Keratinocyte (primary cell): ENCODE measurements at regions not wholly inside any gene's neighbourhood (a gene's known extent, or its start where the extent isn't known, plus 50 kb on each side); places are given as distances from the start of the nearest gene placed in this dataset.
"Not testable (repeated sequence)": the region's sequence is repeated elsewhere in the genome, so short reads cannot be mapped to it uniquely, and the experiment has no call there.

ENCODE experiments used
- DNase-seq: peaks from one replicate; pipeline ENCODE4 v3.0.0-alpha.2; 2011; ENCODE audit warnings: low read depth, missing footprints, low spot score
- FAIRE-seq: peaks from 2 replicates; lab custom pipeline; 2011; peaks lifted over from hg19 to GRCh38; lab: Jason Lieb, UNC
- H2AFZ ChIP-seq: 2 replicates; pipeline ENCODE4 v1.6.0; 2012; ENCODE audit warnings: low read length, control low read depth, inconsistent platforms; ENCODE audit not compliant: control insufficient read depth
- H3K27ac ChIP-seq: 2 replicates; pipeline ENCODE4 v1.5.1; 2011; ENCODE audit warnings: low read length; ENCODE audit not compliant: control insufficient read depth, insufficient read depth
- H3K27me3 ChIP-seq: 3 replicates; pipeline ENCODE4 v1.6.0; 2011; ENCODE audit warnings: low read length; ENCODE audit not compliant: control insufficient read depth, insufficient read depth; ENCODE audit errors: extremely low read depth
- H3K36me3 ChIP-seq, 2 experiments: 2 replicates in 1 of 2; 3 replicates in 1 of 2; pipeline ENCODE4 v1.5.1; 2011; ENCODE audit warnings: low read length in 2 of 2, mild to moderate bottlenecking in 1 of 2; ENCODE audit not compliant: control insufficient read depth in 2 of 2, insufficient read depth in 2 of 2; ENCODE audit errors: extremely low read depth in 1 of 2
- H3K4me1 ChIP-seq: 3 replicates; pipeline ENCODE4 v1.5.1; 2011; ENCODE audit warnings: low read length; ENCODE audit not compliant: control insufficient read depth, insufficient read depth; ENCODE audit errors: extremely low read depth
- H3K4me2 ChIP-seq: 3 replicates; pipeline ENCODE4 v1.6.0; 2011; ENCODE audit warnings: low read depth, low read length; ENCODE audit not compliant: control insufficient read depth, insufficient read depth; ENCODE audit errors: extremely low read depth
- H3K4me3 ChIP-seq, 3 experiments: fragments of 200-600 bp in 1 of 3; sonication (generic) in 1 of 3; 2 replicates in 2 of 3; 3 replicates in 1 of 3; pipeline ENCODE4 v1.5.1; 2011 to 2016; ENCODE audit warnings: low read length in 3 of 3, mild to moderate bottlenecking in 3 of 3, control low read depth in 2 of 3, inconsistent platforms in 1 of 3, low read depth in 1 of 3, mixed read lengths in 1 of 3, mixed run types in 1 of 3, moderate library complexity in 1 of 3; ENCODE audit not compliant: control insufficient read depth in 2 of 3, insufficient read depth in 2 of 3; ENCODE audit errors: extremely low read depth in 1 of 3
- H3K79me2 ChIP-seq: 2 replicates; pipeline ENCODE4 v1.6.0; 2012; ENCODE audit warnings: low read length; ENCODE audit not compliant: control insufficient read depth, insufficient read depth
- H3K9ac ChIP-seq: 3 replicates; pipeline ENCODE4 v1.6.0; 2011; ENCODE audit warnings: low read length; ENCODE audit not compliant: control insufficient read depth, insufficient read depth; ENCODE audit errors: extremely low read depth
- H3K9me1 ChIP-seq: 3 replicates; pipeline ENCODE4 v1.6.0; 2011; ENCODE audit warnings: low read length; ENCODE audit not compliant: control insufficient read depth, insufficient read depth; ENCODE audit errors: extremely low read depth
- H3K9me3 ChIP-seq: 2 replicates; pipeline ENCODE4 v1.5.1; 2012; ENCODE audit warnings: low read depth, low read length; ENCODE audit not compliant: control insufficient read depth
- H4K20me1 ChIP-seq: 3 replicates; pipeline ENCODE4 v1.6.0; 2011; ENCODE audit warnings: low read length; ENCODE audit not compliant: control insufficient read depth, insufficient read depth; ENCODE audit errors: extremely low read depth
- EZH2 ChIP-seq: IDR thresholded peaks from one replicate; pipeline ENCODE4 v1.6.1; 2012; ENCODE audit warnings: inconsistent platforms, mild to moderate bottlenecking, low read length, moderate library complexity
- dilution Hi-C: fragments of 300-500 bp; cut with MboI; formaldehyde crosslinking; loops from one replicate; pipeline ENCODE4 v1.7.0; 2020; ENCODE audit warnings: low sequenced_read_pairs; ENCODE audit not compliant: extremely low pct_ligation_motif_present
- TF ChIP-seq, protein P1 (sequence below), 3 experiments: IDR thresholded peaks in 1 of 3; conservative IDR thresholded peaks in 1 of 3; optimal IDR thresholded peaks in 1 of 3; 2 replicates in 2 of 3; 3 replicates in 1 of 3; pipeline versions ENCODE3 to v1.5.1; 2011; ENCODE audit warnings: low read length in 3 of 3, mild to moderate bottlenecking in 3 of 3, moderate library complexity in 2 of 3, control low read depth in 1 of 3, inconsistent platforms in 1 of 3; ENCODE audit not compliant: insufficient read depth in 2 of 3; ENCODE audit errors: extremely low read depth in 1 of 3

DNA sequence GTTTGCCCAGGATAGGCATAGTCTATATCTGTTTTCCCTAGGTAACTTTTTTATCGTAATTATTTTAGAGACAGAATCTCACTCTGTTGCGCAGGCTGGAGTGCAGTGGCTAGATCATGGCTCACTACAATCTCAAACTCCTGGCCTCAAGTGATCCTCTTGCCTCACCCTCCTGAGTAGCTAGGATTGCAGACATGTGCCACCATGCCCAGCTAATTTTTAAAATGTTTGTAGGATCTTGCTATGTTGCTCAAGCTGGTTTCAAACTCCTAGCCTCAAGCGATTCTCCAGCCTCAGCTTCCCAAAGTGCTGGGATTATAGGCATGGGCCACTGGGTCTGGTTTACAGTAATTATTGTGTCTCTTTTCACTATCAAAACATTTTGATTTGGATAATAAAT lies 58.6 kb upstream of the SOX13 start:
- no peaks in the 10 kb centered on the region for H3K79me2 ChIP-seq
- H3K4me1 ChIP-seq = no peaks in the 10 kb centered on the region
- H3K4me2 ChIP-seq = no peak overlapping the region
- no peak overlapping the region for H3K4me3 ChIP-seq
- H2AFZ ChIP-seq = no peak overlapping the region
- no peaks in the 10 kb centered on the region for H4K20me1 ChIP-seq
- TF ChIP-seq, protein P1, sequence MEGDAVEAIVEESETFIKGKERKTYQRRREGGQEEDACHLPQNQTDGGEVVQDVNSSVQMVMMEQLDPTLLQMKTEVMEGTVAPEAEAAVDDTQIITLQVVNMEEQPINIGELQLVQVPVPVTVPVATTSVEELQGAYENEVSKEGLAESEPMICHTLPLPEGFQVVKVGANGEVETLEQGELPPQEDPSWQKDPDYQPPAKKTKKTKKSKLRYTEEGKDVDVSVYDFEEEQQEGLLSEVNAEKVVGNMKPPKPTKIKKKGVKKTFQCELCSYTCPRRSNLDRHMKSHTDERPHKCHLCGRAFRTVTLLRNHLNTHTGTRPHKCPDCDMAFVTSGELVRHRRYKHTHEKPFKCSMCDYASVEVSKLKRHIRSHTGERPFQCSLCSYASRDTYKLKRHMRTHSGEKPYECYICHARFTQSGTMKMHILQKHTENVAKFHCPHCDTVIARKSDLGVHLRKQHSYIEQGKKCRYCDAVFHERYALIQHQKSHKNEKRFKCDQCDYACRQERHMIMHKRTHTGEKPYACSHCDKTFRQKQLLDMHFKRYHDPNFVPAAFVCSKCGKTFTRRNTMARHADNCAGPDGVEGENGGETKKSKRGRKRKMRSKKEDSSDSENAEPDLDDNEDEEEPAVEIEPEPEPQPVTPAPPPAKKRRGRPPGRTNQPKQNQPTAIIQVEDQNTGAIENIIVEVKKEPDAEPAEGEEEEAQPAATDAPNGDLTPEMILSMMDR (optimal IDR thresholded peaks at IDR 0.05 in 1 of 3, IDR thresholded peaks at IDR 0.05 in 1 of 3, conservative IDR thresholded peaks at IDR 0.05 in 1 of 3; ENCODE audit: extremely low read depth in 1 of 3, insufficient read depth in 2 of 3, low read length in 3 of 3) = no peak
- TF ChIP-seq EZH2 = no peak
- dilution Hi-C loops = no loop called here
- H3K9me1 ChIP-seq = no peaks in the 10 kb centered on the region
- H3K36me3 ChIP-seq = no peaks in the 10 kb centered on the region
- DNase-seq (no peak), FAIRE-seq (no peak)
- H3K9me3 ChIP-seq = no peaks in the 10 kb centered on the region
- H3K27ac ChIP-seq = no peak overlapping the region
- no peak overlapping the region for H3K9ac ChIP-seq
- H3K27me3 ChIP-seq = peaks cover 5% of the 10 kb centered on the region

DNA sequence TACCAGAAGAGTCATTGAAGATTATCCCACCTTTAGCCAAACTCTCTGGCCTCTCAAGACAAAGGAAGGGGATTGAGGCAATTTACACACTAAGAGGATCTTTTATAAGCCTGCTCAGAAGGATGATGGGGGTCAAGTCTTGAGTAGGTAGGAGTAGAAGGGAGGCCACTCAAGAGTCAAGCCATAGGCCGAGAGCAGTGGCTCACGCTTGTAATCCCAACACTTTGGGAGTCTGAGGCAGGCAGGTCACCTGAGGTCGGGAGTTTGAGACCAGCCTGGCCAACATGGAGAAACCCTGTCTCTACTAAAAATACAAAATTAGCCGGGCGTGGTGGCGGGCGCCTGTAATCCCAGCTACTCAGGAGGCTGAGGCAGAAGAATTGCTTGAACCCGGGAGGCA lies 58.0 kb upstream of the SOX13 start:
- H3K9ac ChIP-seq, H3K36me3 ChIP-seq, H3K4me1 ChIP-seq, H4K20me1 ChIP-seq, H3K4me2 ChIP-seq, H3K27me3 ChIP-seq, dilution Hi-C loops, H3K9me1 ChIP-seq, H3K4me3 ChIP-seq, H2AFZ ChIP-seq, H3K79me2 ChIP-seq, H3K9me3 ChIP-seq, DNase-seq, FAIRE-seq, H3K27ac ChIP-seq: not testable (repeated sequence)

DNA sequence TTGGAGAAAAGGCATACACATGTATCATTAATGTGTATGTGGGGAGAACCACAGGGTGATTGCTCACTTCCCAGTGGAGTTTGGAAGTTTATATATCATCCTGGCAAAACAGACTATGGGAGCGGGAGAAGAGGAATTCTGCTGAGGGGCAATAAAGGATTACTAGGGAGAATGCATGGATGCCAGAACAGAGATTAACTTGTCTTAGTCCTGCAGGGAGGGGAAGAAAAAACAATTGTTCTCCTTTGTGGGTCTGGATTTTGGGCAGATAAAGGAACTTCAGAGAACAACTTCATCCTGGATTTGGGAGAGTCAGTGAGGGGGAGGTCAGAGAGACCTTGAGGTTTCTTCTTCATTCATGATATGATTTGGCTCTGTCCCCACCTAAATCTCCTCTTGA lies 55.9 kb upstream of the SOX13 start:
- Histone ChIP-seq H3K4me2 (no peak overlapping the region), H3K79me2 (no peaks in the 10 kb centered on the region), H3K36me3 (no peaks in the 10 kb centered on the region), H2AFZ (no peak overlapping the region), H4K20me1 (no peaks in the 10 kb centered on the region), H3K4me3 (no peak overlapping the region), H3K27me3 (no peaks in the 10 kb centered on the region), H3K9me3 (no peaks in the 10 kb centered on the region), H3K9ac (no peak overlapping the region), H3K9me1 (no peaks in the 10 kb centered on the region), H3K27ac (no peak overlapping the region), H3K4me1 (no peaks in the 10 kb centered on the region)
- FAIRE-seq (no peak), DNase-seq (no peak)
- dilution Hi-C loops = no loop called here
- TF ChIP-seq, protein P1 (optimal IDR thresholded peaks at IDR 0.05 in 1 of 3, IDR thresholded peaks at IDR 0.05 in 1 of 3, conservative IDR thresholded peaks at IDR 0.05 in 1 of 3; ENCODE audit: extremely low read depth in 1 of 3, insufficient read depth in 2 of 3, low read length in 3 of 3) = no peak
- TF ChIP-seq EZH2 = no peak
